Mesenchymal stem cell (in vitro differentiated cells and primary cell): ENCODE measurements at regions not wholly inside any gene's neighbourhood (a gene's known extent, or its start where the extent isn't known, plus 50 kb on each side); places are given as distances from the start of the nearest gene placed in this dataset. TPM values are rescaled to one million over a fixed set of nuclear protein-coding genes. Genes with fewer than 3 reads are reported as not detected.

Experiments used
- DNase-seq: peaks from one replicate; pipeline ENCODE4 v3.0.0-alpha.2; 2013
- H2AFZ ChIP-seq: one replicate; pipeline ENCODE4 v1.6.1; 2013; ENCODE audit warnings: low read depth, mild to moderate bottlenecking, control low read depth, inconsistent platforms, low read length, moderate library complexity
- H2AK5ac ChIP-seq: 2 replicates; pipeline ENCODE4 v1.6.1; 2013; ENCODE audit warnings: low read length, moderate library complexity, mild to moderate bottlenecking, inconsistent platforms; ENCODE audit not compliant: severe bottlenecking
- H2BK120ac ChIP-seq: one replicate; pipeline ENCODE4 v1.6.1; 2013; ENCODE audit warnings: low read depth, mild to moderate bottlenecking, inconsistent platforms, low read length, moderate library complexity
- H2BK12ac ChIP-seq, 2 experiments: one replicate each; pipeline ENCODE4 v1.6.1; 2013; ENCODE audit warnings: inconsistent platforms in 2 of 2, low read length in 2 of 2, mild to moderate bottlenecking in 2 of 2, moderate library complexity in 2 of 2, control low read depth in 1 of 2
- H2BK15ac ChIP-seq: one replicate; pipeline ENCODE4 v1.6.1; 2013; ENCODE audit warnings: mild to moderate bottlenecking, low read depth, inconsistent platforms; ENCODE audit not compliant: poor library complexity, severe bottlenecking
- H2BK5ac ChIP-seq: 2 replicates; pipeline ENCODE4 v1.6.1; 2013; ENCODE audit warnings: low read depth, mild to moderate bottlenecking, low read length, control low read depth, inconsistent platforms; ENCODE audit not compliant: poor library complexity, severe bottlenecking
- H3K14ac ChIP-seq, 2 experiments: one replicate each; pipeline ENCODE4 v1.6.1; 2013; ENCODE audit warnings: inconsistent platforms in 2 of 2, low read length in 2 of 2, control low read depth in 1 of 2, mild to moderate bottlenecking in 1 of 2, moderate library complexity in 1 of 2
- H3K18ac ChIP-seq, 2 experiments: one replicate each; pipeline ENCODE4 v1.6.1; 2013; ENCODE audit warnings: inconsistent platforms in 2 of 2, low read length in 2 of 2, control low read depth in 1 of 2, low read depth in 1 of 2, mild to moderate bottlenecking in 1 of 2
- H3K23ac ChIP-seq, 2 experiments: one replicate each; pipeline ENCODE4 v1.6.1; 2013; ENCODE audit warnings: inconsistent platforms in 2 of 2, low read length in 2 of 2, mild to moderate bottlenecking in 2 of 2, moderate library complexity in 2 of 2, control low read depth in 1 of 2
- H3K27ac ChIP-seq: 2 replicates; pipeline ENCODE4 v1.5.1; 2013; ENCODE audit warnings: mild to moderate bottlenecking, moderate library complexity, low read length, control low read depth, inconsistent platforms; ENCODE audit not compliant: poor library complexity, severe bottlenecking
- H3K27me3 ChIP-seq, 2 experiments: 2 replicates each; pipeline versions ENCODE4 v1.6.1 to v1.7.0; 2013; ENCODE audit warnings: low read length in 2 of 2, mild to moderate bottlenecking in 2 of 2, moderate library complexity in 2 of 2, control low read depth in 1 of 2, inconsistent platforms in 1 of 2; ENCODE audit not compliant: control insufficient read depth in 1 of 2, insufficient read depth in 1 of 2
- H3K36me3 ChIP-seq, 2 experiments: 2 replicates each; pipeline versions ENCODE4 v1.6.1 to v1.7.0; 2013; ENCODE audit warnings: low read length in 2 of 2, control low read depth in 1 of 2, inconsistent platforms in 1 of 2, low read depth in 1 of 2, mild to moderate bottlenecking in 1 of 2; ENCODE audit not compliant: insufficient read depth in 2 of 2, control insufficient read depth in 1 of 2
- H3K4ac ChIP-seq, 2 experiments: one replicate each; pipeline ENCODE4 v1.6.1; 2013; ENCODE audit warnings: inconsistent platforms in 2 of 2, low read length in 2 of 2, mild to moderate bottlenecking in 2 of 2, moderate library complexity in 2 of 2, control low read depth in 1 of 2, low read depth in 1 of 2
- H3K4me1 ChIP-seq: 2 replicates; pipeline ENCODE4 v1.6.1; 2013; ENCODE audit warnings: low read depth, low read length, control low read depth; ENCODE audit not compliant: control insufficient read depth, insufficient read depth
- H3K4me2 ChIP-seq: 2 replicates; pipeline ENCODE4 v1.6.1; 2013; ENCODE audit warnings: low read length, mild to moderate bottlenecking, inconsistent platforms; ENCODE audit not compliant: poor library complexity, severe bottlenecking
- H3K4me3 ChIP-seq, 2 experiments: 2 replicates each; pipeline versions ENCODE4 v1.5.1 to v1.7.0; 2013; ENCODE audit warnings: low read length in 2 of 2, mild to moderate bottlenecking in 2 of 2, control low read depth in 1 of 2, low read depth in 1 of 2; ENCODE audit not compliant: insufficient read depth in 1 of 2
- H3K79me1 ChIP-seq: replicated peaks from 2 replicates; pipeline ENCODE4 v1.6.1; 2013; ENCODE audit warnings: mild to moderate bottlenecking, control low read depth, low read length, inconsistent platforms; ENCODE audit not compliant: poor library complexity, severe bottlenecking
- H3K9ac ChIP-seq: 2 replicates; pipeline ENCODE4 v1.7.0; 2013; ENCODE audit warnings: mild to moderate bottlenecking, low read length, moderate library complexity
- H3K9me3 ChIP-seq: 2 replicates; pipeline ENCODE4 v1.7.0; 2013; ENCODE audit warnings: mild to moderate bottlenecking, low read length; ENCODE audit not compliant: control insufficient read depth
- H4K8ac ChIP-seq: one replicate; pipeline ENCODE4 v1.6.1; 2013; ENCODE audit warnings: inconsistent platforms, mild to moderate bottlenecking, low read length, moderate library complexity
- H4K91ac ChIP-seq: one replicate; pipeline ENCODE4 v1.6.1; 2013; ENCODE audit warnings: mild to moderate bottlenecking, low read length, inconsistent platforms
- WGBS: methylation state at CpG from one replicate; pipeline ENCODE4 v1.1.7; 2013; ENCODE audit warnings: mixed read lengths; 5-methylcytosine and 5-hydroxymethylcytosine counted together
- small RNA-seq: library from polyadenylated mRNA; stranded (forward); fragments of <200 nt; extraction: miRNeasy Mini kit (QIAGEN cat#:217004); gene quantifications from one replicate; pipeline ENCODE3, GENCODE V24; 2013; ENCODE audit warnings: low read depth

GRCh38 chr18:55641486-55641885, 53.5 kb upstream of the TCF4 start:
- Histone ChIP-seq H2BK5ac (no peak overlapping the region), H3K27me3 (no peaks in the 10 kb centered on the region), H3K4me1 (no peaks in the 10 kb centered on the region), H3K23ac (no peak overlapping the region), H4K8ac (no peak overlapping the region), H3K14ac (no peak overlapping the region), H2BK12ac (no peak overlapping the region), H3K27ac (no peak overlapping the region), H3K9me3 (peaks cover 11% of the 10 kb centered on the region), H2AFZ (no peak overlapping the region), H4K91ac (no peak overlapping the region), H3K4me2 (no peak overlapping the region), H2AK5ac (no peak overlapping the region), H2BK120ac (no peak overlapping the region), H3K4me3 (no peak overlapping the region), H3K79me1 (no peaks in the 10 kb centered on the region), H3K18ac (no peak overlapping the region), H2BK15ac (no peak overlapping the region), H3K9ac (no peak overlapping the region), H3K36me3 (no peaks in the 10 kb centered on the region), H3K4ac (no peak overlapping the region)
- no peak for DNase-seq
- WGBS: 83% methylated on average over 1 of the region's 4 CpGs

Small RNA genes lying in the stretch of these regions (small RNA-seq; reads per million reads assigned to genes)
- gene RF00045: not detected
